Kasumi-1 (cell line): ENCODE measurements at regions not wholly inside any gene's neighbourhood (a gene's known extent, or its start where the extent isn't known, plus 50 kb on each side); places are given as distances from the start of the nearest gene placed in this dataset.

Experiments
- DNase-seq, 2 experiments: peaks; one replicate each; lab custom pipeline; 2025; lab: John Stamatoyannopoulos, UW

DNA sequence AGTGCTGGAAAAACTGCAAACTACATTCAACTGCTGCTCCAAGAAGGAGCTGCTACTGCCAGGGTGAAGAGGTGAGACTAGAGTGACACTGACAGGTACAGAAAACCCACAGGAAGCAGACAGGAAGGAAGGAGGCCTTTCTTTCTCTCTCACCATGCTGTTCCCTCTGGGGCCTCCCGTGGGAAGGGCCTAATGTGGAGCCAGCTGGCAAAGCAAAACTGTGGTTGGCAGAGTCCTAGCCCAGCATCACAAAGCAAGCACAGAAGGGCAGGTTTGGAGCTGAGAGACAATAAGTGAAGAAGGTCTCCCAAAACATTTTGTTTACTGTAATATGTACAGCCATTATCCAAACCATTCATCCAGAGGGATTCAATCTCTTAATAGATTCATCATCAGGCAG, 122.5 kb upstream of the MAX start:
- no peak for DNase-seq

DNA sequence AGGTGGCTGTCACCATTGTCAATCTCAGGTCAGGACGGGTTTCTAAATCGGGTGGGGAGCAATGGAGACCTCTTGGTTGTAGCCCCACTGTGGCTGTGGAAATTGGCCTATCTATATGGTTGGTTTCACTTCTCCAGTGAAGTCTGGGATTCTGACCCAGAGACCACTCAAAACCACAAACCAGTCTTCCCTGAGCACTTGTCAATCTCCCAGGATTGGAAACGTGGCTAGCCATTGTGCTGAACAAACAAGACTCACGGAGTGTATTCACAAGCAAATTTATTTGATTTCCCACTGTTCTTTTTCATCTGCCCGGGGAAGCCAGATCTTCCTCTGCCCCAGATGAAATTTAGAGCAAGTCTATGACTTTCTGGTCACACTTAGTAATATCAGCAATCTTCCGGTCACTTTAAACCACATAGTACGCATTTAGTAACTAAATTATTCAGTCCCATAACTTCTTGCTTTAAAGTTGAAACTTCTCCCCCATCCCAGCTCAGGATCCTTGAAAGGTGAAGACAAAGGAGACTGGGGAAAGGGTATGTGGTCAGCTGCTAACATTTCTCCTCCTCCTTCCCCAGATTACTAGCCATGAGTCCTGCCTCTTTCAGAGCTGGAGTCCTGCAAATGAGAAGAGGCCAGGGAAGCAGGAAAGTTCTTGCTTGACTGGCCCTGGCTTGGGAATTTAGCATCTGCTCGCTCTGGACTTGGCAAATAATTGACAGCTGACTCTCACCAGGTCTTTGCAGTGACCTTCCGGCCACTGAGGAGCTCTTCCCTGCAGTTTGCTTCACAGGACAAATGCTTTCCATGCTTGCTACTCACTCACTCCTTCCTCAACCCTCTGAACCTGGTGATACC, 123.2 kb upstream of the MAX start:
- no peak for DNase-seq

DNA sequence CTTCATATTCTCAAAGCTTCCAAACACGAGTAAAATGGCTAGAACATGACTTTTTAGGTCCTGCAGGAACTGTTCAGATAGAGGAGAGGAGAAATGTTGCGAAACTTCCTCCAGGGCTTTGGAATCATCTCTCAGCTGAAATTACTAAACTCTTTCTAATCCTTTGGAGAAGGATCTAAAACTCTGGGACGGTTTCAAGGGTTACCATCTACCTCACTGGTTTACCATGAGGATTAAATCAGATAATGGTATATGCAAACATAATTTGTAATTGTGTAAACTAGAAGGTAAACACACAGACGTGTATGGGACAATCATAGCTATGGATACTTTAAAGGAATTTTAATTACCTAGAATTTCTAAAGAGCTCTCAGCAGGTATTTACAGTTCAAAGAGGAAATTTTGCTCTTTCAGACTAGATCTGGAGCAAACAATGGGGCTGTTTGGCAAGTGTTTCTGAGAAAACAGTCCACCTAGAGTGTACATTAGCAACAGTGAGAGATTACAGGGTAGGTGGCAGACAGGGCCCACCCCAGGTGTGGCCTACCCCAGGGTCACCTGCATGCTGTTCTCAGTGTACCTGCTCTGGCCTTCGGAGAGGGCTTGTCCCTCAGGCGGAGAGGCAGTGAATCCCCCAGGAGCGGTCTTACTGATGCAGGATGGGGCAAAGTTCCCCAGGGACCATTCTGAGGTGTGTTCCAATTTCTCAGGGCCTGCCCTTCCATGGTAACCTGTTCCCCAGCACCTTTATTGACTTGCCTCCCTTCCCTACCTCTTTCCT, 124.7 kb upstream of the MAX start:
- DNase-seq: no peak

DNA sequence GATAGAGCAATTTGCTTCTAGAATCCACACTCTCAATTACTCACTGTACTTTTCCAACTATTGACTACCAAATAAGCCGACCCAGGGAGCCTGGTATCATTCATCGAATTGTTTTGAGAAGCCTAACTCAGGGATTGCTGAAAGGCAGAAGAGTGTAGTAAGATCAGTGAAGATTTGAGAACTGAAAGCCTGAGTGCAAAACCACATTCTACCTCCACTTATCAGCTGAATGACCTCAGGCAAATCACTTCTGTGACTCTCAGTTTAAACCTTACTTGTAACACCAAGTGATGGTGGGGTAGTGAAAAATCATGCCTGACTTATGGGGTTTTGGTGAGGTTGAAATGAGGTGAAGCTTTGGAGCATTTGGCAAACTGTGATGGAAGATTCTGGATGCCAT, 126.1 kb upstream of the MAX start:
- no peak for DNase-seq

DNA sequence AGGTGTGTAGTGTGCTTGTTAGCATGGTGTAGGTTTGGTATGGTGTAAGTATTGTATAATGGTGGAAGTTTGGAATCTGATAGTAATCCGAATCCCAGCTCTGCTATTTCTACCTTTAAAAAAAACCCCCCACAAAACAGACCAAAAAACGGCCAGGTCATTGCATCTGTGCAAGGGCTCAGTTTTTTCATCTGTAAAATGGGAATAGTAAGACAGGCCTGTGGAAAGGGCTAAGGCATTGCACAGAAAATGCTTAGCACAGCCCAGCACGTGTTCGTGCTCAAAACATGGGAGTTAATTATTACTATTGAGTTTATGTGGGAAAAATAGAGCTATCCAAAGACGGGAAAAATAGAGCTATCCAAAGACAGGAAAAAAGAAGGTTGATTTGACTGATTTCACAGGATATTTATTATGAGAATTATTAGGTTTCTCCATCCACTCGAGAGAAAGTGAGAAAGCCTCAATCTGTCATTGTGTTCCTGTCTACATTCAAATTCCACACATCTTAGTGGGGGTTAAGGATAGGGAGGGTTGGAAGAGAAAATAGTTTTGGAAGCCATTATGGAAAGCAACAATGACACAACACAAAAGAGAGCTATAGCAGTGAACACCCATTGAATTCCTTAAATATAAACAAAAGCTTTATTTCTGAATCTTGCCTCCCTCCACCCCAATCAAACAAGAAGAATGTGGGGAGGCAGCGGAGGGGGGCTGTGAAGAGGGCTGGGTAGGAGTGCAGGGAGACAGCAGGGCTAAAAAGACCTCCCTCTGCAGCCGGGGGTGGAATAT, 126.8 kb upstream of the MAX start:
- DNase-seq: no peak

DNA sequence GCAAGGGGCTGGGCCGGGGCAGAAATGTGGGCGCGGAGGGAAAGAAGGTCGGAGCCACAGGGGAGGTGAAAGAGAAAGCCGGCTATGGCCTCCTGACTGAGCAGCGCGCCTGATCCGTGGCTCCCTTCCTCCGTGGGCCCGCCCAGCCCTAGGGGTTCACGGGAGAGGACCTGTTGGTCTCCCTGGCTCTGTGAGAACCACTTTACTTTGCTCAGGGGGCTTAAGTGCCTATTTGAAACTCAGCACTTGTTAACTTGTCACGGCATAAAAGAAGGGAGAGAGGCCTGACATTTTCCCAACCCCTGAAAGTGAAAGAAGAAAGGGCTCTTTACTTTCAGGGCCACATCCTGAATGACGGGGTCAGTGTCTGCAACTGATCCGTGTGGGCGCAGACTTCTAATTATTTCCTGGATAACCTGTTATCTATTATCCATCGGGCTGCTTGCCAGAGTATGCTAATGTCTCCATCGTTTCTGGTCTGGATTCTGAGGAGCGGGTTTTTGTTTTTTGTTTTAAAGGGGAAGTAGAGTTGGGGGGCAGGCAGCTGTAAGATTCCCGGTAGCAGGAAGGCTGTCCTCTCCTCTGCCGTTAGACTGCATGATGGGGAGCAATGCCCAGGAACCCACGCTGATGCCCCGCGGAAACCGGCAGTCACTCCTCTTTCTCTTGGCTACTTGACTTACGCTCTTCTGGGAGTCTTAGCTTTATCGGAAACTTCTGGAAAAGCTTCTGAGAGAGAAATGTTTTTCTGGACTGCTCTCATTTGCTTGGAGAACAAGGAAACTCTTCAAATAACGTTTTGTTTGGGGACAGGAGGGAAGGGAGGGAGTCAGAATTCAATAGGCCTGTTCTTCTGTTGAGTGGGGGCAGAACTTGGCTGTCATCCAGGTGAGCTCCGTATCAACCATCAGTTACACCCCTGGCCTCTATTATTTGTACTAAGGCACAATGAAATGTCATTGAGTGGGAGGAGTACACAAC, 127.7 kb upstream of the MAX start:
- DNase-seq: no peak

DNA sequence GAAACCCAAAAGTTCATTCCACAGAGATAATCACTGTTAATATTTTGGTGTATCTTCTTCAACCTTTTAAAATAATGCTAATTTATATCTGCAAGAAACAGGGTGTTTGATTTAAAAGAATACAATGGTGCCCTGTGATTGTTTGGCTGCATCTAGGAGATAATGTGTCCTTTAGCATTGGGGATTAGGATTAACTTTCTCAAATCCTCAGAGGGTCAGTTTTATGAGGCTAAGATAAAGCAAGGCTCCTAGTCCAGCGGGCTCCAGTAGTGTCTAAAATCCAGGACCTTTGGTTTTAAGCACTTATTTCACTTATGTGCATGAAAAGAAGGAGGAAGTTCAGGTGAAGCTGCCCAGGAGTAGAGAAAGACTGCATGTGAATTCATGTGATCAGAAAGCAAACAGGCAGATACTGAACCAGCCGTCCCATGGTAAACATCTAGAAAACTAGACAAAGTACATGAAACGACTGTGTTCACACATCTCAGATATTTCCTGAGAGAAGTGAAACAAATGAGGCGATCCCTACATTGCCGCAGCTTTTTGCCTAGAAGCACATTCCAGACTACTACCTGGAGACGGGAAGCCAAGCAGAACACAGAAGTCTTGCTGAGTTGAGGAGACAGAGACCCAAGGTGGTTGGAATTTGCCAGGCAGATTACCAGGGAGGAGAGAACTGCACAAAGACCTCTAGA, 129.1 kb upstream of the MAX start:
- no peak for DNase-seq

DNA sequence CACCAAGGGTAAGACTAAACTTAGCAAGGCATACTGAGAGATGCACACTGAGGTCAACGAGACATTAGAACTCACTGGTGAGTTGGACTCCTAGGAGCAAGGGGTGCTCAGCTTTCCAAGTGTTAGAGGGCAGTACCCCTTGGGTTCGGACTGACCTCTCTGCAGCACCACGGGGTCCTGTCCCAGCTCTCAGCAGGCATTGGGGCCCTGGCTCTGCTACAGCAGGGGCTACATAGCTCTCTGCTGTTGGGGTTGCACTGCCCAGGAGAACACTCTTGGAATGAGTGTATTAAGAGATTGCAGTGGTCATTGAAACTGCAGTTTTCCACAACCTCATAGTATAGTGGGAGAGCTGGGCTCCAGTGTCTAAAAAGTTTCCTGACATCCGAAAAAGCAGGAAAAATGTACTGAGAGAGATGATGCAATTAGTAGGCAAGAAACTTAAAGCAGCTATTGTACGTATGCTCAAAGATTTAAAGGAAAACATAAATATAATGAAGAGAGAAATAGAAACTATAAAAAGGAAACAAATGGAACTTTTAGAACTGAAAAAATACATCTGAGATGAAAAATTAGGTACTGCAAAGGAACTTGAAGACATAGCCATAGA, 132.5 kb upstream of the MAX start:
- DNase-seq: no peak

DNA sequence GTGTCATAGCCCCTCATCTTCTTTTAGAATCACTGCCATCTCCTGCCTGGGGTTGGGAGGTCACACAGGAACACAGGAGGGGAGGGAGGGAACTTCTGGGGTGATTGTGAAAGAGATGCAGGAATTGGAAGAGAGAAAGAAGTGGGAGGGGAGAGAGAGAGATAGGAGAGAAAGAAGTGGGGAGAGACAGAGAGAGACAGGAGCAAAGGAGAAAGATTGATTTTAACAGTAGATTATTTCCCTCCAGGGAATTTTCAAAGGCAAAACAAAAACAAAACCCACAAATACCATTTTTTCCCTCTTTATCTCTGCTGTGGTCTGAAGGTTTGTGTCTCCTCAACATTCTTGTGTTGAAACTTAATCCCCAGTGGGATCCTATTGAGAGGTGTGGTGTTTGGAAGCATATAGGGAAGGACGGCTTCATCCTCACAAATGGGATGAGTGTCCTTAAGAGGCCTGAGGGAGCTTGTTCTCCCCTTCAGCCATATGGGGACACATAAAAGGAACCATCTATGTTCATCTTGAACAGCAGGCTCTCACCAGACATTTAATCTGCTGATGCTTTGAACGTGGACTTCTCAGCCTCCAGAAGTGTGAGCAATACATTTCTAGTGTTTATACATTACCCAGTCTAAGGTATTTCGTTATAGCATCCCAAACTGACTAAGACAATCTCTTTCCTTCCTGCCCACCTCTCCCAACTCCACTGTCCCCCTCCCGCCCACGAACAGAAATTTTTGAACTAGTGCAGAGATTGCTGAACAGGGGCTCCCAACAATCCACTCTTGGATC, 134.9 kb upstream of the MAX start:
- DNase-seq: no peak

DNA sequence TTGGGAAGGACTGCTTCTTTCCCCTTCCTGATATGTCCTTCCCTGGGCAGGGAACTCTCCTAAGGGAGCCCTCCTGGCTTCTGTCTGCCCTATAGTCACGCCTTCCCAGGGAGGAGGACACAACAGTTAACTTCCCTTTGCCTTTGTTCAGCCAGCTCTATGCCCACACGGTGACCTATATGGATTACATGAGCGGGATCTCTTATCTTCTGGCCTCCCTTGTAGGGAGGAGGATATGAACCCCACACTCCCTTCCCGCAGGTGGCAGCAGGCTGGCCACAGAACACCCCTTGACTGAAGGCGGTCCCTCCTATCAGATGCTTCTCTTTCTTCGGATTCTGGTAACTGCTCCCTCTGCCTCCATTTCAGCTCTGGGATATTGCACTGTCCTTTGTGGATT, 135.6 kb upstream of the MAX start:
- DNase-seq: no peak

DNA sequence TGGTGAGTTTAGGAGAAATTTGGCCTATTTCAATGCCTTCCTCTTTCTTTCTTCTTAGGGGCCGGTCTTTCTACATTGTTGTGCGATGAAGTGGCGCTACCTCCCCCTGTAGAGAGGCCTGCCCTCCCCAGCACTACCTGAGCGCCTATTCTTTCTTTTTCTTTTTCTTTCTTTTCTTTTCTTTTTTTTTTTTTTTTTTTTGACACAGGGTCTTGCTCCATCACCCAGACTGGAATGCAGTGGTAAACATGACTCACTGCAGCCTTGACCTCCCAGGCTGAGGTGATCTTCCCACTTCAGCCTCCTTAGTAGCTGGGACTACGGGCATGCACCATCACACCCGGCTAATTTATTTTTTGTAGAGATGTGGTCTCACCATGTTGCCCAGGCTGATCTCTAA, 136.1 kb upstream of the MAX start:
- no peak for DNase-seq

DNA sequence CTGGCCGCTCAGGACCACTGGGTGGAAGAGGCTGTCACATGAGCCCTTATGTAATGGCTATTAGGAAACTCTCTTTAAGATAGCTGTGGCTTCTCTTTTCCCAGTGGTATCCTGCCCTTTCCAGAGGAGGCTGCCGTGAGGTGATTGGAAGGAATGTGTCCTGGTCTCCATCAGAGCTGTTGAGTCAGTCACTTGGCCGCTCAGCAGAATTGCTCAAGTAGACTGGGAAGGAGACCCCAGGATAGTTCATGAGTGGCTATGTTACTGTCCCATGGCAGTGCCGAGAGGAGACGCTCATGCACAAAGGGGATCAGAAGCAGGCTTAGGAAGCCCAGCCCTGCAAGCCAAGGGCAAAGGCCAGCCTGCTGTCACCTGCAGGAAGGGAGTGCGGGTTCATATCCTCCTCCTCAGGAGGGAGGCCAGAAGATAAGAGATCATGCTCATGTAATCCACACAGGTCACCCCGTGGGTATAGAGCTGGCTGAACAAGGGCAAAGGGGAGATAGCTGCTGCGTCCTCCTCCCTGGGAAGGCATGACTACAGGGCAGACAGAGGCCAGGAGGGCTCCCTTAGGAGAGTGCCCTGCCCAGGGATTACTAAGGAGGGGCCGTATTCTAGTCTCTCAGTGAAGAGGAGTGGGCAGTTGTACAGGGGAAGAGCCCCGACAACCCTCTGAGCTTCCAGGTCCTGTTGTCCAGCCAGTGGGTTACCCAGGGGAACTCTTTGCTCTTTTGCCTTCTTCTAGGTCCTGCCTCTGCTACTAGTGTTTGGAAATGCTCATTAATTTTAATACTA, 137.0 kb upstream of the MAX start:
- no peak for DNase-seq

DNA sequence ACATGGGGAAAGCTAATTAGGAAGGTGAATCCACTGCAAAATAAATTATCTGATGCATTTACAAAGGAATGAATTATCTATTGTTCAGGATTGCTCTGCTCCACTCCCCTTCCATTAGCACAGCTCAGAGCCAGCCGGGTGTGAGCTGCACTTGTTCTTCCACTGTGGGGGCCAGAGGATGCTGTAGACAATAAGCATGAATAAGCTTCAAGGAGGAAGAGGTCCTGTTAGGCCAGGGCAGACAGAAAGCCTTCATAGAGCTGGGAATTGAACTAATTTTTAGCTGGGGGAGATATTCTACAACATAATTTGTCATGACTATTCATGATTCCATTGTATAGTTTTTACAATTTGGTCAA, 137.6 kb upstream of the MAX start:
- no peak for DNase-seq

DNA sequence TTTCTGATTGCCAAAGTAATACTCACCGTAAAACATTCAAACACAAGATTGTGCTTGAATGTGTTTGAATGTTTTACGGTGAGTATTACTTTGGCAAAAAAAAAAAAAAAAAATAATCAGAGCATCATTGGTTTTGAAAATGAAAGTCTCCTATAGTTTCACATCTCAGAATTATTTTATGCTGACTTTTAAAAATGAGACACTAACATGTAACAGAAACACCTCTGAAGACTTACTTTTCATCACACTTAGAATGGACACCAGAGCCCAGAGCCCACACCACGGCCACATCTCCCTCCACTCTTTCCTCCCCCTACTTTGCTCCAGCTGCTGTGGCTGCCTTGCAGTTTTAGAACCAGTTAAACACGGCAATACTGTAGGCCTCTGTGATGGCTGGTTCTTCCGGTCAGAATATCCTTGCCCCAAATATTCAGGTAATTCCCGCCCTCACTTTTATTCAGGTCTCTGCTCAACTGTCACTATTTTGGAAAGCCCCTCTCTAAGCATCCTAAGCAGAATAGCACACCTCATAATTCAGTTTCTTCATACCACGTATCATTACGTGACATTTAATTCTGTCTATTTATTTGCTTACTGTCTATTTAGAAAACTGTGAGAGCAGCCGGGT, 138.9 kb upstream of the MAX start:
- DNase-seq: no peak

DNA sequence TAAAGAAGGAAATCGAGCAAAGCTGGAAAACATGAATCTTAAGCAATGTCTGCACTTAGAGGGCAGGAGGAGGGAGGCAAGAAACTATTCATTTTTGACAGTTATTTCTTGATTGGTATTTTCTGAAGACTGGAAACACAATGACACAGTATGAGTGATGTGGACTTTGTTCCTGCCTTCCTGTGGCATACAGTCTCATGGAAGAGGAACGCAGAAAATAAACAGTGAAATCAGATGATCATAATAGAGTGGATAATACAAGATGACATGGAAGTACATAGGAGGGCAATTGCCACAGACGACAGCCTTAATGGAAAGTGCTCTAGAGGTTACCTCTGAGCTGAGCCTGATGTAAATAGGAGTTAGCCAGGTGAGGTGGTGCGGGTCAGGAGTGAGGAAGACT, 140.4 kb upstream of the MAX start:
- no peak for DNase-seq

DNA sequence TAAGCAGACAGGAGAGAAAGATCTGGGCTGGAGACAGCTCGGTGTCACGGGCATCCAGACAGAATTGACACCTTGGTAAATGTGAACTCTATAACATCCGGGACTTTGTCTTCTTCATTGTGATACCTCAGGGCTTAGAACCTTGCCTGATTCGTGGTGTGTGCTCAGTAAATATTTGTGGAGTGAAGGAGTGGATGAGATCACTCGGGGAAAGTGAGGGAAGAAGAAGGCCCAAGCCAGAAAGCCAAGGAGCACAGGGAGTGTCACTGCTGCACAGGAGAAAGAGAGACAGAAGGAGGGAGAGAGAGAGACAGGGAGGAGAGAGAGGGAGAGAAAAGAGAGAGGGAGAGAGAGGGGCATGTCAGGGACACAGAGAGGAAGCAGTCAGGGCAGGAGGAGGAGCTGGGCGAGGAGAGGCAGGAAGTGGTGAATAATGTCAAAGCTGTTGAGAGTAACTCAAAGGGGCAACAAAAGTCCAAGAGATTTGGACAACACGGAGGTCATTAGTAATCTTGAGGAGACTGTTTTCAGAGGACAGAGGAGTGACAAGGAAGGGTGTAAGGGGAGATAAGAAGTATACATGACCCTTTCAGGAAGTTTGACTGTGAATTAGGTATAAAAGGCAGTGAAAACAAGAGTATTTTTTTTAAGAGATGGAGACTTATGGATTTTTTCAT, 141.6 kb upstream of the MAX start:
- peak; percentile 20 to 22 for DNase-seq

DNA sequence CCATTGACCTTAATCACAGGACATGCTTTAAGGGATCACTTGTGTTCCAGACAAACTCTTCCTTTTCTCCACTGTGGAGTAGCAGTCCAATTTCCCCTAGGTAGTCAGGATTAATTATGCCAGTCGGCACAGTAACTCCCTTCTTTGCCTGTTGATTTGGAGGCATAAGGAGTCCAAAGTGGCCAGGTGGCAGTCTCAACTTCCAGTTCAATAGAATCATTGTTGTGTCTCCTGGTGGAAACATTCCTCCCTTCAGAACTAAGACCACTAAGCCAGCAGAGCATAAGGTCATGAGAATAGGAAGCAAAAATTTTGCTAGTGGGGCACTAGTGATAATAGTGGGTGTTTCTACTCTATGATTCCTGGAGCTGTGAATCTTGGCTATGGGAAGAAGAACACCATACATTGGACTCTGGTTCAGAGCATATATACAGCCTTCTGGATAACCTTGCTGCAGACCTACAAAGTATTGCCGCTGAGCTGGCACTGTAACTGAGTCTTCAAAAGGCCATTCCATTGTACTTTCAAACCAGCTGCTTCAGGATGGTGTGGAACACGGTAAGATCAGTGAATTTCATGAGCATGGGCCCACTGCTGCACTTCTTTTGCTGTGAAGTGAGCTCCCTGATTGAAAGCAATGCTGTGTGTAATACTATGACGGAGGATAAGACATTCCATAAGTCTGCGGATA, 147.3 kb upstream of the MAX start:
- no peak for DNase-seq
